Natural killer cell (primary cell): ENCODE measurements at regions not wholly inside any gene's neighbourhood (a gene's known extent, or its start where the extent isn't known, plus 50 kb on each side); places are given as distances from the start of the nearest gene placed in this dataset.

ENCODE experiments used
- ATAC-seq, 3 donors: fragments of 150-1000 bp in 2 of 3; fragments of 200-7000 bp in 1 of 3; cut with Tn5 transposase; 1 replicate in 1 of 3; 2 replicates in 2 of 3; pipeline ENCODE4 v1.10.0; 2021; ENCODE audit warnings: mild to moderate bottlenecking in 2 of 3, moderate library complexity in 2 of 3
- DNase-seq, 2 donors: peaks; one replicate each; pipeline versions ENCODE4 v3.0.0 to v3.0.0-alpha.2; 2013 to 2021; ENCODE audit warnings: mixed read lengths in 1 of 2
- H3K27ac ChIP-seq: one replicate; pipeline ENCODE4 v1.5.1; 2013; ENCODE audit warnings: mild to moderate bottlenecking, low read length
- H3K27me3 ChIP-seq: one replicate; pipeline ENCODE4 v1.6.1; 2013; ENCODE audit warnings: low read length; ENCODE audit not compliant: control insufficient read depth, insufficient read depth
- H3K36me3 ChIP-seq: one replicate; pipeline ENCODE4 v1.6.1; 2013; ENCODE audit warnings: low read length; ENCODE audit not compliant: control insufficient read depth, insufficient read depth
- H3K4me1 ChIP-seq: one replicate; pipeline ENCODE4 v1.6.1; 2013; ENCODE audit warnings: low read length; ENCODE audit not compliant: control insufficient read depth, insufficient read depth
- H3K4me3 ChIP-seq: one replicate; pipeline ENCODE4 v1.5.1; 2013; ENCODE audit warnings: low read length
- H3K9me3 ChIP-seq: one replicate; pipeline ENCODE4 v1.6.1; 2013; ENCODE audit warnings: low read length; ENCODE audit not compliant: control insufficient read depth, insufficient read depth
- H3K27ac Mint-ChIP-seq, 2 donors: one replicate each; pipeline ENCODE4 v1.8.0; 2022; ENCODE audit warnings: mild to moderate bottlenecking in 2 of 2, mixed read lengths in 2 of 2, moderate library complexity in 1 of 2
- H3K27me3 Mint-ChIP-seq, 2 donors: one replicate each; pipeline ENCODE4 v1.8.0; 2022; ENCODE audit warnings: low read depth in 2 of 2, mixed read lengths in 2 of 2
- H3K36me3 Mint-ChIP-seq: one replicate; pipeline ENCODE4 v1.8.0; 2022; ENCODE audit warnings: mixed read lengths
- H3K4me1 Mint-ChIP-seq, 2 donors: one replicate each; pipeline ENCODE4 v1.8.0; 2022; ENCODE audit warnings: mixed read lengths in 2 of 2
- H3K4me3 Mint-ChIP-seq: one replicate; pipeline ENCODE4 v1.8.0; 2022; ENCODE audit warnings: mild to moderate bottlenecking, moderate library complexity, mixed read lengths
- H3K9me3 Mint-ChIP-seq, 2 donors: one replicate each; pipeline ENCODE4 v1.8.0; 2022; ENCODE audit warnings: mixed read lengths in 2 of 2
- WGBS: methylation state at CpG from one replicate; pipeline ENCODE4 v1.1.7; 2013; ENCODE audit warnings: missing lambda C conversion rate; ENCODE audit not compliant: insufficient coverage; 5-methylcytosine and 5-hydroxymethylcytosine counted together
- intact Hi-C: fragments of 100-400 bp; cut with micrococcal nuclease; formaldehyde crosslinking; loops from one replicate; pipeline ENCODE4 v1.14.2; 2022
- TF ChIP-seq, protein P1 (sequence below): fragments of 200-600 bp; IDR thresholded peaks from one replicate; pipeline ENCODE4 v1.8.0; 2022; ENCODE audit warnings: antibody characterized with exemption

DNA sequence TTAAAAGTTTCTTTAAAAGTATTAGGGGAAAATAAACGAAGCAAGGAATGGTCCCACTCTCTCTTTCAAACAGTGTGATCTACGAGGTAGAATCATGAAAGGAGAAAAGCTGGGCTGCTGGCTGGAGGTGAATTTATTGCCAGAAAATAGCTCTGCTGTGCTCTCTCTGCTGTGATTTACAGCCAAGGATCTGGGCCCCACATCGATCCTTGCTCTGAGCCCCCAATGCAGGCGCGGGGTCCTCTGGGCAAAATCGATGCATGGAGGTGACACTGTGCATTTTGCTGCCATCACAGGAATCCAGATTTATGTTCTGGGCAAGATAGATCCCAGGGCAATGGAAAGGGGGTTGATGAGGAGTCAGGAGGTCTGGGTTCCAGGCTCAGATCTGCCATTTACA lies 91.0 kb upstream of the GPR26 start:
- H3K27me3 Mint-ChIP-seq: peaks cover 4 to 7% of the 10 kb centered on the region in 2 donors
- TF ChIP-seq, protein P1, sequence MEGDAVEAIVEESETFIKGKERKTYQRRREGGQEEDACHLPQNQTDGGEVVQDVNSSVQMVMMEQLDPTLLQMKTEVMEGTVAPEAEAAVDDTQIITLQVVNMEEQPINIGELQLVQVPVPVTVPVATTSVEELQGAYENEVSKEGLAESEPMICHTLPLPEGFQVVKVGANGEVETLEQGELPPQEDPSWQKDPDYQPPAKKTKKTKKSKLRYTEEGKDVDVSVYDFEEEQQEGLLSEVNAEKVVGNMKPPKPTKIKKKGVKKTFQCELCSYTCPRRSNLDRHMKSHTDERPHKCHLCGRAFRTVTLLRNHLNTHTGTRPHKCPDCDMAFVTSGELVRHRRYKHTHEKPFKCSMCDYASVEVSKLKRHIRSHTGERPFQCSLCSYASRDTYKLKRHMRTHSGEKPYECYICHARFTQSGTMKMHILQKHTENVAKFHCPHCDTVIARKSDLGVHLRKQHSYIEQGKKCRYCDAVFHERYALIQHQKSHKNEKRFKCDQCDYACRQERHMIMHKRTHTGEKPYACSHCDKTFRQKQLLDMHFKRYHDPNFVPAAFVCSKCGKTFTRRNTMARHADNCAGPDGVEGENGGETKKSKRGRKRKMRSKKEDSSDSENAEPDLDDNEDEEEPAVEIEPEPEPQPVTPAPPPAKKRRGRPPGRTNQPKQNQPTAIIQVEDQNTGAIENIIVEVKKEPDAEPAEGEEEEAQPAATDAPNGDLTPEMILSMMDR: no peak
- intact Hi-C loops: no loop called here

DNA sequence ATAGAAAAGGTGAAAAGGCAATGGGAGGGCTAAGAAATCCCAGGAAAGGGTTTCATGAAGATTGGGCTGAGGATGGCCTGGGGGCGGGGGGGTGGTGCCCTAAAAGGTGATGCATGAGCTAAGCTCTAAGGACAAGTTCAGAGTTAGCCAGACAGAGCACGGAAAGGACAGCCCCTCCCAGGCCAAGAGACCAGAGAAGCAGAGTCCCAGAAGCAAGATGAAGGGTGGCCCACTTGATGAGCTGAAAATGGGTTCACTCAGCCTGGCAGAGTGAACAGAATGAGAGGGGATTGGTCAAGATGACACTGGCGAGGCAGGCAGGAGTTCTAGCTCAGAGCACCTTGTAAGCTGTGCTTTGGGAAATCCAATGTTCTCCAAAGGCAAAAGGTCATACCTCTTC lies 89.4 kb upstream of the GPR26 start:
- H3K27me3 Mint-ChIP-seq: peaks cover 8 to 12% of the 10 kb centered on the region in 2 donors
- 67% methylated on average over 3 of the region's 3 CpGs for WGBS
- Histone ChIP-seq H3K27ac (no peak overlapping the region), H3K9me3 (no peaks in the 10 kb centered on the region), H3K36me3 (no peaks in the 10 kb centered on the region), H3K4me3 (no peak overlapping the region), H3K4me1 (no peaks in the 10 kb centered on the region), H3K27me3 (peaks cover 4% of the 10 kb centered on the region)
- no peak overlapping the region for H3K27ac Mint-ChIP-seq
- DNase-seq: no peak
- TF ChIP-seq, protein P1: no peak
- no peak for ATAC-seq
- H3K9me3 Mint-ChIP-seq: no peaks in the 10 kb centered on the region
- intact Hi-C loops: no loop called here
- H3K4me3 Mint-ChIP-seq: no peak overlapping the region
- no peaks in the 10 kb centered on the region for H3K4me1 Mint-ChIP-seq
- no peaks in the 10 kb centered on the region for H3K36me3 Mint-ChIP-seq

More for the DNA sequence above, 91.0 kb upstream of the GPR26 start:
- ATAC-seq (no peak), DNase-seq (no peak)
- no peaks in the 10 kb centered on the region for H3K4me1 Mint-ChIP-seq
- 66% methylated on average over 6 of the region's 6 CpGs for WGBS
- H3K27ac Mint-ChIP-seq: no peak overlapping the region
- H3K36me3 Mint-ChIP-seq: no peaks in the 10 kb centered on the region
- H3K4me3 ChIP-seq: no peak overlapping the region
- no peaks in the 10 kb centered on the region for H3K36me3 ChIP-seq
- H3K9me3 Mint-ChIP-seq: no peaks in the 10 kb centered on the region
- no peaks in the 10 kb centered on the region for H3K9me3 ChIP-seq
- H3K4me3 Mint-ChIP-seq: no peak overlapping the region
- H3K27me3 ChIP-seq: no peaks in the 10 kb centered on the region
- H3K4me1 ChIP-seq: no peaks in the 10 kb centered on the region
- H3K27ac ChIP-seq: no peak overlapping the region

DNA sequence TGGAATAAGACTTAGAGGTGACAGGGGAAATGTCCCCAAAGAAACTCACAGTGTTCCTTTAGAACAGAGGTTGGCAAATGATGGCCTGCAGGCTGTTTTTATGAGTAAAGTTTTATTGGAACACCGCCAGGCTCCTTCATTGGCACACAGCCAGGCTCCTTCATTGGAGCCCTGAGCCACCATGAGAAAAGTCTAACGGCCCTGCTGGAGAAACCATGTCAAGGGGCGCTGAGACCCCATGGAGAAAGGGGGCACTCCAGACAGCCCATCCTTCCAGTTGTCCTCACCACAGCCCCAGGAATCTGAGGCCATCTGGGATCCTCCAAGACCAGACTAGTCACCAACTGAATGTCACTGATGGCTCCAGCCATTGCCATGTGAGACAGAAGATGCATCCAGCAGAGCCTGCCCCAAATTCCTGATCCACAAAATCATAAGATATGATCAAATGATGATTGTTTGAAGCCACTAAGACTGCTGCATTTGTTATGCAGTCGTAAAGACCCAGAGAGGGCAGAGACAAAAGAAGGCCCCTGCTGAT lies 88.2 kb upstream of the GPR26 start:
- Histone ChIP-seq H3K4me3 (no peak overlapping the region), H3K9me3 (no peaks in the 10 kb centered on the region), H3K27ac (no peak overlapping the region), H3K36me3 (no peaks in the 10 kb centered on the region), H3K4me1 (no peaks in the 10 kb centered on the region), H3K27me3 (peaks cover 4% of the 10 kb centered on the region)
- intact Hi-C loops: no loop called here
- ATAC-seq (no peak), DNase-seq (no peak)
- Mint-ChIP-seq H3K4me1 (no peaks in the 10 kb centered on the region), H3K27me3 (peaks cover 11 to 19% of the 10 kb centered on the region in 2 donors), H3K4me3 (no peak overlapping the region), H3K27ac (no peak overlapping the region), H3K36me3 (no peaks in the 10 kb centered on the region), H3K9me3 (no peaks in the 10 kb centered on the region)
- WGBS: 87% methylated on average over 4 of the region's 4 CpGs
- TF ChIP-seq, protein P1: no peak

GRCh38 chr10:123578721-123579120 lies 87.4 kb upstream of the GPR26 start:
- H3K9me3 Mint-ChIP-seq: no peaks in the 10 kb centered on the region
- Histone ChIP-seq H3K4me3 (no peak overlapping the region), H3K36me3 (no peaks in the 10 kb centered on the region), H3K27ac (no peak overlapping the region), H3K4me1 (no peaks in the 10 kb centered on the region), H3K9me3 (no peaks in the 10 kb centered on the region), H3K27me3 (peaks cover 10% of the 10 kb centered on the region)
- ATAC-seq (no peak), DNase-seq (no peak)
- peaks cover 17 to 27% of the 10 kb centered on the region in 2 donors for H3K27me3 Mint-ChIP-seq
- H3K4me1 Mint-ChIP-seq: no peaks in the 10 kb centered on the region
- H3K4me3 Mint-ChIP-seq: no peak overlapping the region
- H3K27ac Mint-ChIP-seq: no peak overlapping the region
- 86% methylated on average over 6 of the region's 6 CpGs for WGBS
- no peaks in the 10 kb centered on the region for H3K36me3 Mint-ChIP-seq
- TF ChIP-seq, protein P1: no peak
- intact Hi-C loops: no loop called here
